ENCODE measurements at regions not wholly inside any gene's neighbourhood (a gene's known extent, or its start where the extent isn't known, plus 50 kb on each side); places are given as distances from the start of the nearest gene placed in this dataset.
A peak's percentile ranks its signal among the peaks of the same experiment; 100 is the strongest.

GRCh38 chr3:194249323-194250097 lies 101.6 kb downstream of the CPN2 start:
- no peaks in the 10 kb centered on the region for H3K27me3 ChIP-seq
- no peaks in the 10 kb centered on the region for H3K9me3 ChIP-seq
- no peak for DNase-seq
- ATAC-seq: no peak
- H3K27ac ChIP-seq: no peak overlapping the region
- intact Hi-C loops (cut with DNase I): no loop called here
- H3K4me3 ChIP-seq: no peak overlapping the region
- H3K4me1 ChIP-seq: peaks cover 11% of the 10 kb centered on the region
- H3K36me3 ChIP-seq (replicated peaks in 1 of 2; ENCODE audit: insufficient read depth in 1 of 2, low read depth in 2 of 2): no peaks in the 10 kb centered on the region
- no peak for TF ChIP-seq POLR2A (IDR thresholded peaks at IDR 0.05)
- TF ChIP-seq, protein P1, sequence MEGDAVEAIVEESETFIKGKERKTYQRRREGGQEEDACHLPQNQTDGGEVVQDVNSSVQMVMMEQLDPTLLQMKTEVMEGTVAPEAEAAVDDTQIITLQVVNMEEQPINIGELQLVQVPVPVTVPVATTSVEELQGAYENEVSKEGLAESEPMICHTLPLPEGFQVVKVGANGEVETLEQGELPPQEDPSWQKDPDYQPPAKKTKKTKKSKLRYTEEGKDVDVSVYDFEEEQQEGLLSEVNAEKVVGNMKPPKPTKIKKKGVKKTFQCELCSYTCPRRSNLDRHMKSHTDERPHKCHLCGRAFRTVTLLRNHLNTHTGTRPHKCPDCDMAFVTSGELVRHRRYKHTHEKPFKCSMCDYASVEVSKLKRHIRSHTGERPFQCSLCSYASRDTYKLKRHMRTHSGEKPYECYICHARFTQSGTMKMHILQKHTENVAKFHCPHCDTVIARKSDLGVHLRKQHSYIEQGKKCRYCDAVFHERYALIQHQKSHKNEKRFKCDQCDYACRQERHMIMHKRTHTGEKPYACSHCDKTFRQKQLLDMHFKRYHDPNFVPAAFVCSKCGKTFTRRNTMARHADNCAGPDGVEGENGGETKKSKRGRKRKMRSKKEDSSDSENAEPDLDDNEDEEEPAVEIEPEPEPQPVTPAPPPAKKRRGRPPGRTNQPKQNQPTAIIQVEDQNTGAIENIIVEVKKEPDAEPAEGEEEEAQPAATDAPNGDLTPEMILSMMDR (IDR thresholded peaks at IDR 0.05): no peak
- 61 to 63% methylated on average over 10 to 12 of the region's 13 CpGs for WGBS, 2 donors

DNA sequence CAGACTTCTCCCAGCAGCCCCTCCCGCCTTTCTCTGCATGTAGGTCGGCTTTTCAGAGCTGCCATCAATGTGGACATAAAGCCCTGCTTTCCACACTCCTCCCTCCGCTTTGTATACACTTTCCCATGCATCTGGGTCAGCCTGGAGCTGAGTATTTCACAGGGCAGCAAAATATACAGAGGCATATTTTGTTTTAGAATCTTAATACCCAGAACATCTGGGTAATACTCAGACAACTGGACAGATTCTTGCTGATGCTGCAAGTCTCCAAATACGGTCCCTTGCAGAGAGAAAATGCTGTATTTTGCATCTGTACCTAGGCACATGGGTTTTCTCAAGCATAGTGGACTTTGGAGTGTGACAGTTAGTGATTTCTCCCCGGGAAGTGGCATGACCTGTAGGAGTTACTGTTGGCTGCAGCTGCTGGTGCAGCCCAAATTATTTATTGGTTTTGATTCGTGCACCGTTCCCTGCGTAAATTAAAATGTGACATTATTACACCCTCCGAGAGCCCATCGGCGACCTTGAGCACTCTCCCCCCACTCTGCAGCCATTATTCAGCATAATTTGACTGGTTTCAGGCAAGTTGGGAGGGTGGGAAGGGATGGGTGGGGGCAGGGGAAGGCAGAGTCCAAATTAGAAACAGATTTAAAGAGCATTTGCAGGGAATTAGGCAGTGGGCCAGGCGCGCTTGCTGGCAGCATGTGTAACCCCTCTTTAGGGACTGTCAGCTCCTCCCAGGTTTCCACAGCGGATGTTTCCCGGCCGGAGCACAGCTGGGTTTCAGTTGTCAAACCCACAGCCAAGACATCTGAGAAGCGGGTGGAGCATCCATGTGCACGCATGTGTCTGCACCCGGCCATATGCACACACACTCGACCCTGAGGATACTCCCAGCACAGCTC lies 100.8 kb downstream of the CPN2 start:
- 26% methylated on average over 20 of the region's 20 CpGs for WGBS, 2 donors
- intact Hi-C loops (cut with DNase I): no loop called here
- H3K4me3 ChIP-seq: no peak overlapping the region
- DNase-seq (peak in 1 of 4 donors; percentile 35), ATAC-seq (peak; percentile 35)
- no peaks in the 10 kb centered on the region for H3K27me3 ChIP-seq
- H3K36me3 ChIP-seq (replicated peaks in 1 of 2; ENCODE audit: insufficient read depth in 1 of 2, low read depth in 2 of 2): no peaks in the 10 kb centered on the region
- H3K9me3 ChIP-seq: no peaks in the 10 kb centered on the region
- no peak overlapping the region for H3K27ac ChIP-seq
- H3K4me1 ChIP-seq: peaks cover 11% of the 10 kb centered on the region
- TF ChIP-seq POLR2A (IDR thresholded peaks at IDR 0.05): no peak
- TF ChIP-seq, protein P1 (IDR thresholded peaks at IDR 0.05): no peak

GRCh38 chr3:194251007-194251406 lies 100.1 kb downstream of the CPN2 start:
- no peaks in the 10 kb centered on the region for H3K27me3 ChIP-seq
- intact Hi-C loops (cut with DNase I): no loop called here
- TF ChIP-seq POLR2A (IDR thresholded peaks at IDR 0.05): no peak
- TF ChIP-seq, protein P1 (IDR thresholded peaks at IDR 0.05): no peak
- no peak for ATAC-seq
- 67 to 73% methylated on average over 10 of the region's 10 CpGs for WGBS, 2 donors
- no peak for DNase-seq
- H3K9me3 ChIP-seq: no peaks in the 10 kb centered on the region
- H3K4me1 ChIP-seq: peaks cover 11% of the 10 kb centered on the region
- H3K36me3 ChIP-seq (replicated peaks in 1 of 2; ENCODE audit: insufficient read depth in 1 of 2, low read depth in 2 of 2): no peaks in the 10 kb centered on the region
- no peak overlapping the region for H3K4me3 ChIP-seq
- H3K27ac ChIP-seq: no peak overlapping the region

DNA sequence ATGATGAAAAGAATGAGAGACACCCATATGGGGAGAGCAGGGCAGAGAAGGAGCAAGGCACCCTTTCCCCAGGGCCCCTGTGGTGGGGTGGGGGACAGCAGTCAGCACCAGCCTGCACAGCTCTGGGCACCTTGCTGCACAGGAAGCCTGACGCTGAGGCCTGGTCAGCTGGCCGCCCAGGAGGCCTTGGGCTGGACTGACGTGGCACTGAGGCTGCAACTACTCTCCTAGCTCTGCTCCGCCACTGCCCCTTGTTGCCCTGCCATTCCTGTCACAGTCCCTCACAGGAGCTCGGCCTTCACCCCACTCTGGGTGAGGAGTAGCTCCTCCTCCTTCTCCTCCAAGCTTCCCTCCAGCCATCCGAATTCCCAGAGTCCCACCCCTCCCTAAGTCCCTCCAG lies 99.7 kb downstream of the CPN2 start:
- Histone ChIP-seq H3K4me3 (no peak overlapping the region), H3K9me3 (no peaks in the 10 kb centered on the region), H3K4me1 (peaks cover 15% of the 10 kb centered on the region), H3K36me3 (replicated peaks in 1 of 2; ENCODE audit: insufficient read depth in 1 of 2, low read depth in 2 of 2) (no peaks in the 10 kb centered on the region), H3K27me3 (no peaks in the 10 kb centered on the region), H3K27ac (no peak overlapping the region)
- 74 to 85% methylated on average over 6 of the region's 6 CpGs for WGBS, 2 donors
- intact Hi-C loops (cut with DNase I): no loop called here
- DNase-seq: no peak
- no peak for ATAC-seq
- TF ChIP-seq, protein P1 (IDR thresholded peaks at IDR 0.05): no peak
- TF ChIP-seq POLR2A (IDR thresholded peaks at IDR 0.05): no peak

Data from body of pancreas (tissue), 4 donors.